ENCODE measurements at regions not wholly inside any gene's neighbourhood (a gene's known extent, or its start where the extent isn't known, plus 50 kb on each side); places are given as distances from the start of the nearest gene placed in this dataset.

GRCh38 chr4:18533262-18533775, 511.8 kb upstream of the LCORL start:
- TF ChIP-seq NFIC (IDR thresholded peaks at IDR 0.05; ENCODE audit: low read depth, low read length) (no peak), ETV6 (conservative IDR thresholded peaks at IDR 0.05 in 1 of 2, IDR thresholded peaks at IDR 0.05 in 1 of 2; ENCODE audit: borderline replicate concordance in 1 of 2, low read depth in 1 of 2) (no peak), PKNOX1 (IDR thresholded peaks at IDR 0.05) (no peak), CTCF (IDR thresholded peaks at IDR 0.05 in 2 of 3, conservative IDR thresholded peaks at IDR 0.05 in 1 of 3; ENCODE audit: control insufficient read depth in 2 of 3, extremely low read depth in 1 of 3, insufficient read depth in 1 of 3, low read depth in 3 of 3, low read length in 3 of 3) (no peak), EZH2 (IDR thresholded peaks at IDR 0.05; ENCODE audit: borderline replicate concordance, control insufficient read depth, low read depth, low read length) (no peak), FOS (IDR thresholded peaks at IDR 0.05; ENCODE audit: borderline replicate concordance, extremely low read depth, insufficient read length) (no peak), BMI1 (IDR thresholded peaks at IDR 0.05; ENCODE audit: borderline replicate concordance) (no peak), REST (IDR thresholded peaks at IDR 0.05; ENCODE audit: low read depth, low read length) (no peak), POLR2AphosphoS5 (IDR thresholded peaks at IDR 0.05; ENCODE audit: low read length) (no peak), MTA3 (IDR thresholded peaks at IDR 0.05; ENCODE audit: borderline replicate concordance, low read length) (no peak), NFYB (IDR thresholded peaks at IDR 0.05; ENCODE audit: insufficient read depth, low read depth, low read length) (no peak), KDM1A (IDR thresholded peaks at IDR 0.05; ENCODE audit: borderline replicate concordance) (no peak), CBFB (IDR thresholded peaks at IDR 0.05; ENCODE audit: low read depth) (no peak), PBX3 (IDR thresholded peaks at IDR 0.05; ENCODE audit: insufficient replicate concordance, low read depth, low read length) (no peak)

All from GM12878 (cell line).